ENCODE measurements at regions not wholly inside any gene's neighbourhood (a gene's known extent, or its start where the extent isn't known, plus 50 kb on each side); places are given as distances from the start of the nearest gene placed in this dataset.

- no peaks in the 10 kb centered on the region for H3K27me3 ChIP-seq (ENCODE audit: insufficient read depth, poor library complexity, severe bottlenecking)
- no peak for DNase-seq (ENCODE audit: low read depth in 1 of 2, low spot score in 1 of 2)
- no peak overlapping the region for H3K4me3 ChIP-seq (replicated peaks; ENCODE audit: insufficient read depth, low read length)
- H3K27ac ChIP-seq (replicated peaks) = no peak overlapping the region
- TF ChIP-seq SPI1 (IDR thresholded peaks at IDR 0.05; ENCODE audit: borderline replicate concordance, low read depth) = no peak
- no peak for TF ChIP-seq REST (IDR thresholded peaks at IDR 0.05; ENCODE audit: insufficient replicate concordance, low read depth)
- TF ChIP-seq, protein P1, sequence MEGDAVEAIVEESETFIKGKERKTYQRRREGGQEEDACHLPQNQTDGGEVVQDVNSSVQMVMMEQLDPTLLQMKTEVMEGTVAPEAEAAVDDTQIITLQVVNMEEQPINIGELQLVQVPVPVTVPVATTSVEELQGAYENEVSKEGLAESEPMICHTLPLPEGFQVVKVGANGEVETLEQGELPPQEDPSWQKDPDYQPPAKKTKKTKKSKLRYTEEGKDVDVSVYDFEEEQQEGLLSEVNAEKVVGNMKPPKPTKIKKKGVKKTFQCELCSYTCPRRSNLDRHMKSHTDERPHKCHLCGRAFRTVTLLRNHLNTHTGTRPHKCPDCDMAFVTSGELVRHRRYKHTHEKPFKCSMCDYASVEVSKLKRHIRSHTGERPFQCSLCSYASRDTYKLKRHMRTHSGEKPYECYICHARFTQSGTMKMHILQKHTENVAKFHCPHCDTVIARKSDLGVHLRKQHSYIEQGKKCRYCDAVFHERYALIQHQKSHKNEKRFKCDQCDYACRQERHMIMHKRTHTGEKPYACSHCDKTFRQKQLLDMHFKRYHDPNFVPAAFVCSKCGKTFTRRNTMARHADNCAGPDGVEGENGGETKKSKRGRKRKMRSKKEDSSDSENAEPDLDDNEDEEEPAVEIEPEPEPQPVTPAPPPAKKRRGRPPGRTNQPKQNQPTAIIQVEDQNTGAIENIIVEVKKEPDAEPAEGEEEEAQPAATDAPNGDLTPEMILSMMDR (IDR thresholded peaks at IDR 0.05; ENCODE audit: insufficient read depth, low read length) = no peak
- no peak for TF ChIP-seq GABPA (IDR thresholded peaks at IDR 0.05; ENCODE audit: low read depth)
- TF ChIP-seq POLR2AphosphoS5 (IDR thresholded peaks at IDR 0.05; ENCODE audit: low read depth) = no peak
Measured at GRCh38 chr20:12821249-12821648, 187.5 kb upstream of the SPTLC3 start.

DNA sequence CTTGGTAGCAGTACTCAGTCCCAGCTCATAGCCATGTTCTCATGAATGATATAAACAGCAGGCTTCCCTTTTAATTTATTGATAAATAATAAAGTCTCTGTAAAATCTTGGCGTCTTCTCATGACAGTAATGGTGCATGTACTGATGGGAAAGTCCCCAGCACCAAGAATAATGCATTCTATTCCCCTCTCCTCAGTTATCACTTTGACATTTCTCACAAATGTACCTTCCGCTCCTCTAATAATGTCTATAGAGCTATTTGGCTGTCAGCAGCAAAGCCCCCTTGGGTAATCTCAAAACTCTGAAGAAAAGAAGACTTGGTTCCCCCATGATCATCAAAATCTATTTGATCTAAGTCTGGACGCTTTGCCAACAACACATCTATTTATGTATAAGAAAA, 185.0 kb upstream of the SPTLC3 start:
- H3K4me3 ChIP-seq (replicated peaks; ENCODE audit: insufficient read depth, low read length) = no peak overlapping the region
- TF ChIP-seq REST (IDR thresholded peaks at IDR 0.05; ENCODE audit: insufficient replicate concordance, low read depth) = no peak
- TF ChIP-seq POLR2AphosphoS5 (IDR thresholded peaks at IDR 0.05; ENCODE audit: low read depth) = no peak
- no peak for TF ChIP-seq SPI1 (IDR thresholded peaks at IDR 0.05; ENCODE audit: borderline replicate concordance, low read depth)
- TF ChIP-seq GABPA (IDR thresholded peaks at IDR 0.05; ENCODE audit: low read depth) = no peak
- TF ChIP-seq, protein P1 (IDR thresholded peaks at IDR 0.05; ENCODE audit: insufficient read depth, low read length) = no peak
- H3K27ac ChIP-seq (replicated peaks) = no peak overlapping the region
- no peaks in the 10 kb centered on the region for H3K27me3 ChIP-seq (ENCODE audit: insufficient read depth, poor library complexity, severe bottlenecking)
- DNase-seq (ENCODE audit: low read depth in 1 of 2, low spot score in 1 of 2) = no peak

- Histone ChIP-seq H3K27me3 (ENCODE audit: insufficient read depth, poor library complexity, severe bottlenecking) (no peaks in the 10 kb centered on the region), H3K27ac (replicated peaks) (no peak overlapping the region), H3K4me3 (replicated peaks; ENCODE audit: insufficient read depth, low read length) (no peak overlapping the region)
- no peak for TF ChIP-seq GABPA (IDR thresholded peaks at IDR 0.05; ENCODE audit: low read depth)
- no peak for DNase-seq (ENCODE audit: low read depth in 1 of 2, low spot score in 1 of 2)
Measured at GRCh38 chr20:12824328-12825225, 184.2 kb upstream of the SPTLC3 start.

GRCh38 chr20:12825226-12825595, 183.6 kb upstream of the SPTLC3 start:
- Histone ChIP-seq H3K4me3 (replicated peaks; ENCODE audit: insufficient read depth, low read length) (no peak overlapping the region), H3K27ac (replicated peaks) (no peak overlapping the region), H3K27me3 (ENCODE audit: insufficient read depth, poor library complexity, severe bottlenecking) (no peaks in the 10 kb centered on the region)
- TF ChIP-seq GABPA (IDR thresholded peaks at IDR 0.05; ENCODE audit: low read depth) (no peak), SPI1 (IDR thresholded peaks at IDR 0.05; ENCODE audit: borderline replicate concordance, low read depth) (no peak), REST (IDR thresholded peaks at IDR 0.05; ENCODE audit: insufficient replicate concordance, low read depth) (no peak), POLR2AphosphoS5 (IDR thresholded peaks at IDR 0.05; ENCODE audit: low read depth) (no peak)
- TF ChIP-seq, protein P1 (IDR thresholded peaks at IDR 0.05; ENCODE audit: insufficient read depth, low read length) = no peak
- no peak for DNase-seq (ENCODE audit: low read depth in 1 of 2, low spot score in 1 of 2)

All from HL-60 (cell line).